ENCODE measurements at regions not wholly inside any gene's neighbourhood (a gene's known extent, or its start where the extent isn't known, plus 50 kb on each side); places are given as distances from the start of the nearest gene placed in this dataset.

DNA sequence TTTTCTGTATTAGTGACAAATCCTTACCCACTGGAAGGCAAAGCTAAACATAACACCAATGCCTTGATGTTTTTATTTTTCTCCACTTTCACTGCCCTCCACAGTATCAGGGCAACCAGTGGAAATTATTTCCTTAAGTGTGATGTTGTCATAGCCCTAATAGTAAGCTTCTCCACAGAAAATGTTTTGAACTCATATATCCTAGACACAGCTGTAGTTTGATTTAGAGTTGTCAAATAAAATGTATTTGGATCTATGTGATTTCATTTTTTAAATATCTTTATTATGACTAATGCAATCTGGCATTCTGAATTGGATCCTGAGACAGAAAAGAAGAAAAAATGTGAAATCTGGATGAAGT is 70.9 kb upstream of the UFL1 start:
- TF ChIP-seq CTCF (IDR thresholded peaks at IDR 0.05) = no peak
- TF ChIP-seq POLR2A (IDR thresholded peaks at IDR 0.05) = no peak

Data from testis (tissue), 2 donors.